ENCODE measurements at regions not wholly inside any gene's neighbourhood (a gene's known extent, or its start where the extent isn't known, plus 50 kb on each side); places are given as distances from the start of the nearest gene placed in this dataset.

DNA sequence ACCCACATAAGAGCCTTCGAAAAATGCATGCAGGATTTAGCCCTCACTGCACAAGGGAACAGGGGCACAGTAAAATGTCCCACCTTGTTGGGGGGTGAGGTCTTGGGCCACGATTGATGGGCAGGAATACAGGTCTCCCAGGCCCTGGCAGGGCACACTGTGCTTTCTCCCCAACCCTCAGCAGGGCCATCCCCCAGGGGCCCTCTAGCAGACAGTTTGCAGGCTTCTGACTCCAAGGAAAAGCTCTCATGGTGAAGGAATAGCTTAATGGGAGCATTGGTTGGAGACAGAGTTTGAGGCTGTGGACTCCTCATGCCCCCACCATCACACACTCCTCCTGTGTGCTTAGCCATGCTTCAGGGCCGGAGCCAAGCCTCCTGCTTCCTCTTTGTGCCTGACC lies 484.6 kb downstream of the ZNF536 start:
- no peaks in the 10 kb centered on the region for H3K4me1 ChIP-seq
- H3K27me3 ChIP-seq: peaks cover 5% of the 10 kb centered on the region
- WGBS, 2 donors (ENCODE audit: low coverage in 1 of 2): 100% methylated on average over 1 of the region's 3 CpGs; no CpG with 5 or more reads in 1 of the 2 donors
- no peaks in the 10 kb centered on the region for H3K36me3 ChIP-seq
- H3K27ac ChIP-seq: no peak overlapping the region
- no peak overlapping the region for H3K4me3 ChIP-seq
- no peak for ATAC-seq
- TF ChIP-seq POLR2A (IDR thresholded peaks at IDR 0.05) (no peak), CTCF (IDR thresholded peaks at IDR 0.05) (no peak), POLR2AphosphoS5 (IDR thresholded peaks at IDR 0.05) (no peak), EP300 (IDR thresholded peaks at IDR 0.05) (no peak)
- H3K9me3 ChIP-seq: peaks cover 0 to 5% (median 0%) of the 10 kb centered on the region in 3 donors

- H3K4me1 ChIP-seq: no peaks in the 10 kb centered on the region
- H3K36me3 ChIP-seq: no peaks in the 10 kb centered on the region
- peaks cover 5% of the 10 kb centered on the region for H3K27me3 ChIP-seq
- no peak for TF ChIP-seq EP300 (IDR thresholded peaks at IDR 0.05)
- no peak for TF ChIP-seq POLR2AphosphoS5 (IDR thresholded peaks at IDR 0.05)
- TF ChIP-seq POLR2A (IDR thresholded peaks at IDR 0.05): no peak
- TF ChIP-seq CTCF (IDR thresholded peaks at IDR 0.05): no peak
- no peak overlapping the region for H3K4me3 ChIP-seq
- H3K27ac ChIP-seq: no peak overlapping the region
- H3K9me3 ChIP-seq: peaks cover 0 to 5% (median 0%) of the 10 kb centered on the region in 3 donors
- no peak for ATAC-seq
- WGBS, 2 donors (ENCODE audit: low coverage in 1 of 2): 93% methylated on average over 3 of the region's 3 CpGs; no CpG with 5 or more reads in 1 of the 2 donors
Observed at GRCh38 chr19:30856376-30856775, 484.2 kb downstream of the ZNF536 start.

DNA sequence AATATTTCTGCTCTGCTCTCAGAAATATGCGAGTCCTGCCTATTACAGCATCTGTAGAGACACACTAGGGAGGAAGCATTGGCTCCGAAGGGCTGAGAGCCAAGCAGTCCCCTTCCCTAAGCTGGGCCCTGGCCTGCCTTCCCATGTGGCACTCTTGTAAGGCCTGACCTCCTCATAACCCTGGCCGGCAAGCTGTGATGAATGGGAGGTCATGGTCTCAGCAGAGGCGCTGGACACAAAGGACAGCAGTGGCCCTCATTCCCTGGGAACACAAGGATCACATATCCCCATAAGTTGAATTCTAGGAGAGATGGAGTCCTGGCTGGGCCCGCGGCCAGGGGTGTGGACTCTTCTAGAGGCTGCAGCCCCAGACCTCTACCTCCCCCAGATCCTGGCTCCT lies 483.3 kb downstream of the ZNF536 start:
- 83% methylated on average over 2 of the region's 6 CpGs; no CpG with 5 or more reads in 1 of the 2 donors for WGBS, 2 donors (ENCODE audit: low coverage in 1 of 2)

GRCh38 chr19:30854661-30855060 lies 482.5 kb downstream of the ZNF536 start:
- Histone ChIP-seq H3K9me3 (peaks cover 0 to under 1% (median 0%) of the 10 kb centered on the region in 3 donors), H3K4me3 (no peak overlapping the region), H3K4me1 (no peaks in the 10 kb centered on the region), H3K27me3 (peaks cover 5% of the 10 kb centered on the region), H3K36me3 (no peaks in the 10 kb centered on the region), H3K27ac (no peak overlapping the region)
- ATAC-seq: no peak
- TF ChIP-seq POLR2A (IDR thresholded peaks at IDR 0.05) (no peak), EP300 (IDR thresholded peaks at IDR 0.05) (no peak), CTCF (IDR thresholded peaks at IDR 0.05) (no peak), POLR2AphosphoS5 (IDR thresholded peaks at IDR 0.05) (no peak)
- 70 to 83% methylated on average over 2 to 3 of the region's 4 CpGs for WGBS, 2 donors (ENCODE audit: low coverage in 1 of 2)

More for the DNA sequence above, 483.3 kb downstream of the ZNF536 start:
- peaks cover 0 to 5% (median 0%) of the 10 kb centered on the region in 3 donors for H3K9me3 ChIP-seq
- no peak overlapping the region for H3K4me3 ChIP-seq
- no peak for ATAC-seq
- no peak overlapping the region for H3K27ac ChIP-seq
- H3K27me3 ChIP-seq: peaks cover 5% of the 10 kb centered on the region
- TF ChIP-seq POLR2A (IDR thresholded peaks at IDR 0.05): no peak
- no peak for TF ChIP-seq CTCF (IDR thresholded peaks at IDR 0.05)
- no peak for TF ChIP-seq EP300 (IDR thresholded peaks at IDR 0.05)
- TF ChIP-seq POLR2AphosphoS5 (IDR thresholded peaks at IDR 0.05): no peak
- no peaks in the 10 kb centered on the region for H3K4me1 ChIP-seq
- H3K36me3 ChIP-seq: no peaks in the 10 kb centered on the region

DNA sequence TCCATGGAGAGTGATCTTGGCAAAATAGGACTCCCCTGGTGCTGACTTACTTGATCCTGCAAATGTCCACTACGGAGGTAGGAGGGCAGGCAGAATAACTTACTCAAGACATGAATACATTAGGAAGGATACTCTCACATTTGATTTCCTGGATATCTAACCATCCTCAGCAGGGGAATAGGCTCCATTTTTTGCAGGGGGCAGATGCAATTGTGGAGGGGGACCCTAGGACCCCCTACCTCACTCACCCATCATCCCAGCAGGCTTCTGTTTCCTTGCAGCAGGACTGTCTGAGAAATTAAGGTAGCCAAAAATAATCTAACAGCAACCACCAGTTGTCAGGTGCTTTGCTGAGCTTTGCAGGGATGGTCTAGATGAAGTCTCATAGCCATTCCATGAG lies 482.0 kb downstream of the ZNF536 start:
- H3K27ac ChIP-seq: no peak overlapping the region
- H3K9me3 ChIP-seq: no peaks in the 10 kb centered on the region
- TF ChIP-seq POLR2A (IDR thresholded peaks at IDR 0.05) (no peak), POLR2AphosphoS5 (IDR thresholded peaks at IDR 0.05) (no peak), EP300 (IDR thresholded peaks at IDR 0.05) (no peak), CTCF (IDR thresholded peaks at IDR 0.05) (no peak)
- ATAC-seq: no peak
- H3K4me1 ChIP-seq: peaks cover 0 to 3% (median 0%) of the 10 kb centered on the region in 3 donors
- H3K4me3 ChIP-seq: no peak overlapping the region
- peaks cover 5% of the 10 kb centered on the region for H3K27me3 ChIP-seq
- H3K36me3 ChIP-seq: no peaks in the 10 kb centered on the region
- WGBS, 2 donors (ENCODE audit: low coverage in 1 of 2): 91% methylated on average over 1 of the region's 1 CpG; no CpG with 5 or more reads in 1 of the 2 donors

All from gastroesophageal sphincter (tissue), 4 donors.